Duodenal mucosa (tissue), 2 donors: ENCODE measurements at regions not wholly inside any gene's neighbourhood (a gene's known extent, or its start where the extent isn't known, plus 50 kb on each side); places are given as distances from the start of the nearest gene placed in this dataset.
"Not testable (repeated sequence)": the region's sequence is repeated elsewhere in the genome, so short reads cannot be mapped to it uniquely, and the experiment has no call there.

Experiments
- H3K27ac ChIP-seq: one replicate; pipeline ENCODE4 v1.7.0; 2013; ENCODE audit warnings: low read depth, low read length
- H3K27me3 ChIP-seq, 2 donors: one replicate each; pipeline ENCODE4 v1.7.0; 2013; ENCODE audit warnings: low read length in 2 of 2, control low read depth in 1 of 2; ENCODE audit not compliant: insufficient read depth in 2 of 2, control insufficient read depth in 1 of 2
- H3K36me3 ChIP-seq, 2 donors: one replicate each; pipeline ENCODE4 v1.7.0; 2013; ENCODE audit warnings: low read length in 2 of 2, control low read depth in 1 of 2; ENCODE audit not compliant: insufficient read depth in 2 of 2, control insufficient read depth in 1 of 2
- H3K4me1 ChIP-seq, 2 donors: one replicate each; pipeline ENCODE4 v1.7.0; 2013; ENCODE audit warnings: low read length in 2 of 2, control low read depth in 1 of 2; ENCODE audit not compliant: insufficient read depth in 2 of 2, control insufficient read depth in 1 of 2
- H3K4me3 ChIP-seq, 2 donors: one replicate each; pipeline ENCODE4 v1.7.0; 2013; ENCODE audit warnings: low read length in 2 of 2, low read depth in 1 of 2
- H3K9ac ChIP-seq, 2 donors: one replicate each; pipeline ENCODE4 v1.7.0; 2013; ENCODE audit warnings: low read length in 2 of 2, low read depth in 1 of 2
- H3K9me3 ChIP-seq, 2 donors: one replicate each; pipeline ENCODE4 v1.7.0; 2013; ENCODE audit warnings: low read length in 2 of 2, control low read depth in 1 of 2; ENCODE audit not compliant: control insufficient read depth in 1 of 2

GRCh38 chr13:81226830-81227229, 885.9 kb upstream of the SPRY2 start:
- not testable (repeated sequence) for H3K9me3 ChIP-seq, H3K27ac ChIP-seq, H3K9ac ChIP-seq, H3K36me3 ChIP-seq, H3K4me1 ChIP-seq, H3K4me3 ChIP-seq, H3K27me3 ChIP-seq

GRCh38 chr13:81224209-81224833, 883.4 kb upstream of the SPRY2 start:
- Histone ChIP-seq H3K4me3 (no peak overlapping the region), H3K9me3 (no peaks in the 10 kb centered on the region), H3K27ac (no peak overlapping the region)

GRCh38 chr13:81223778-81224177, 882.9 kb upstream of the SPRY2 start:
- Histone ChIP-seq H3K36me3 (no peaks in the 10 kb centered on the region), H3K4me3 (no peak overlapping the region), H3K27me3 (no peaks in the 10 kb centered on the region), H3K9me3 (no peaks in the 10 kb centered on the region), H3K27ac (no peak overlapping the region), H3K9ac (no peak overlapping the region), H3K4me1 (peaks cover 0 to 3% of the 10 kb centered on the region in 2 donors)

More at GRCh38 chr13:81224209-81224833, 883.4 kb upstream of the SPRY2 start:
- Histone ChIP-seq H3K9ac (no peak overlapping the region), H3K4me1 (peaks cover 0 to 3% of the 10 kb centered on the region in 2 donors), H3K27me3 (no peaks in the 10 kb centered on the region), H3K36me3 (no peaks in the 10 kb centered on the region)

GRCh38 chr13:81211713-81212112, 870.8 kb upstream of the SPRY2 start:
- H3K4me3 ChIP-seq = no peak overlapping the region
- no peaks in the 10 kb centered on the region for H3K27me3 ChIP-seq
- no peaks in the 10 kb centered on the region for H3K9me3 ChIP-seq
- H3K27ac ChIP-seq = no peak overlapping the region
- no peak overlapping the region for H3K9ac ChIP-seq
- no peaks in the 10 kb centered on the region for H3K36me3 ChIP-seq
- H3K4me1 ChIP-seq = no peaks in the 10 kb centered on the region

GRCh38 chr13:81207636-81208035, 866.7 kb upstream of the SPRY2 start:
- Histone ChIP-seq H3K4me3 (no peak overlapping the region), H3K27me3 (no peaks in the 10 kb centered on the region), H3K4me1 (no peaks in the 10 kb centered on the region), H3K36me3 (no peaks in the 10 kb centered on the region), H3K9ac (no peak overlapping the region), H3K9me3 (no peaks in the 10 kb centered on the region), H3K27ac (no peak overlapping the region)

- H3K4me3 ChIP-seq = no peak overlapping the region
- no peaks in the 10 kb centered on the region for H3K4me1 ChIP-seq
- no peak overlapping the region for H3K9ac ChIP-seq
- H3K27ac ChIP-seq = no peak overlapping the region
- no peaks in the 10 kb centered on the region for H3K27me3 ChIP-seq
- H3K9me3 ChIP-seq = no peaks in the 10 kb centered on the region
- no peaks in the 10 kb centered on the region for H3K36me3 ChIP-seq
Measured at GRCh38 chr13:81207231-81207630, 866.3 kb upstream of the SPRY2 start.

GRCh38 chr13:81203783-81204182, 862.9 kb upstream of the SPRY2 start:
- Histone ChIP-seq H3K36me3 (no peaks in the 10 kb centered on the region), H3K27me3 (no peaks in the 10 kb centered on the region), H3K9ac (no peak overlapping the region), H3K27ac (no peak overlapping the region), H3K4me3 (no peak overlapping the region), H3K9me3 (no peaks in the 10 kb centered on the region), H3K4me1 (no peaks in the 10 kb centered on the region)

- Histone ChIP-seq H3K27ac (no peak overlapping the region), H3K36me3 (no peaks in the 10 kb centered on the region), H3K4me3 (no peak overlapping the region), H3K9me3 (no peaks in the 10 kb centered on the region), H3K9ac (no peak overlapping the region), H3K27me3 (no peaks in the 10 kb centered on the region), H3K4me1 (peaks cover 0 to 5% of the 10 kb centered on the region in 2 donors)
Measured at GRCh38 chr13:81199956-81200355, 859.0 kb upstream of the SPRY2 start.

- Histone ChIP-seq H3K4me1 (peaks cover 0 to 5% of the 10 kb centered on the region in 2 donors), H3K9me3 (no peaks in the 10 kb centered on the region), H3K9ac (no peak overlapping the region), H3K4me3 (no peak overlapping the region), H3K27ac (no peak overlapping the region), H3K36me3 (no peaks in the 10 kb centered on the region), H3K27me3 (no peaks in the 10 kb centered on the region)
Measured at GRCh38 chr13:81197966-81198365, 857.0 kb upstream of the SPRY2 start.

GRCh38 chr13:81197483-81197882, 856.6 kb upstream of the SPRY2 start:
- no peaks in the 10 kb centered on the region for H3K9me3 ChIP-seq

GRCh38 chr13:81194362-81194761, 853.4 kb upstream of the SPRY2 start:
- no peak overlapping the region for H3K4me3 ChIP-seq
- H3K9me3 ChIP-seq = no peaks in the 10 kb centered on the region
- H3K27me3 ChIP-seq = no peaks in the 10 kb centered on the region
- H3K36me3 ChIP-seq = no peaks in the 10 kb centered on the region
- peaks cover 0 to 5% of the 10 kb centered on the region in 2 donors for H3K4me1 ChIP-seq
- H3K27ac ChIP-seq = no peak overlapping the region
- no peak overlapping the region for H3K9ac ChIP-seq

More at GRCh38 chr13:81197483-81197882, 856.6 kb upstream of the SPRY2 start:
- Histone ChIP-seq H3K27ac (no peak overlapping the region), H3K27me3 (no peaks in the 10 kb centered on the region), H3K4me3 (no peak overlapping the region), H3K9ac (no peak overlapping the region), H3K4me1 (peaks cover 0 to 5% of the 10 kb centered on the region in 2 donors), H3K36me3 (no peaks in the 10 kb centered on the region)
